ENCODE measurements at regions not wholly inside any gene's neighbourhood (a gene's known extent, or its start where the extent isn't known, plus 50 kb on each side); places are given as distances from the start of the nearest gene placed in this dataset.
"Not testable (repeated sequence)": the region's sequence is repeated elsewhere in the genome, so short reads cannot be mapped to it uniquely, and the experiment has no call there.

GRCh38 chr5:162487528-162488525 lies 420.3 kb downstream of the GABRG2 start:
- no peak for DNase-seq

GRCh38 chr5:162496100-162496808 lies 428.7 kb downstream of the GABRG2 start:
- DNase-seq: no peak

- no peak for DNase-seq
Measured at GRCh38 chr5:162497455-162497854, 429.9 kb downstream of the GABRG2 start.

- DNase-seq: no peak
Measured at GRCh38 chr5:162502780-162503179, 435.2 kb downstream of the GABRG2 start.

- no peak for DNase-seq
Measured at GRCh38 chr5:162503796-162504195, 436.2 kb downstream of the GABRG2 start.

- no peak for DNase-seq
Measured at GRCh38 chr5:162512935-162513565, 445.5 kb downstream of the GABRG2 start.

GRCh38 chr5:162514116-162514515 lies 446.5 kb downstream of the GABRG2 start:
- DNase-seq: no peak

GRCh38 chr5:162520878-162521277 lies 453.3 kb downstream of the GABRG2 start:
- DNase-seq: no peak

- DNase-seq: no peak
Measured at GRCh38 chr5:162529209-162529608, 461.6 kb downstream of the GABRG2 start.

- no peak for DNase-seq
Measured at GRCh38 chr5:162529886-162530285, 462.3 kb downstream of the GABRG2 start.

GRCh38 chr5:162543437-162543836 lies 475.9 kb downstream of the GABRG2 start:
- DNase-seq: no peak

GRCh38 chr5:162544905-162545304 lies 477.3 kb downstream of the GABRG2 start:
- no peak for DNase-seq

GRCh38 chr5:162550236-162550635 lies 482.7 kb downstream of the GABRG2 start:
- no peak for DNase-seq

- DNase-seq: no peak
Measured at GRCh38 chr5:162558120-162558519, 490.5 kb downstream of the GABRG2 start.

- no peak for DNase-seq
Measured at GRCh38 chr5:162567644-162568043, 500.1 kb downstream of the GABRG2 start.

GRCh38 chr5:162573758-162574157 lies 506.2 kb downstream of the GABRG2 start:
- no peak for DNase-seq

GRCh38 chr5:162591724-162592123 lies 524.2 kb downstream of the GABRG2 start:
- no peak for DNase-seq

- no peak for DNase-seq
Measured at GRCh38 chr5:162593881-162594280, 526.3 kb downstream of the GABRG2 start.

- DNase-seq: no peak
Measured at GRCh38 chr5:162603443-162604070, 536.0 kb downstream of the GABRG2 start.

- DNase-seq: no peak
Measured at GRCh38 chr5:162607879-162608278, 540.3 kb downstream of the GABRG2 start.

GRCh38 chr5:162621726-162622263 lies 554.2 kb downstream of the GABRG2 start:
- not testable (repeated sequence) for DNase-seq

- no peak for DNase-seq
Measured at GRCh38 chr5:162624110-162624509, 556.5 kb downstream of the GABRG2 start.

- DNase-seq: no peak
Measured at GRCh38 chr5:162637481-162637880, 569.9 kb downstream of the GABRG2 start.
